ENCODE measurements at regions not wholly inside any gene's neighbourhood (a gene's known extent, or its start where the extent isn't known, plus 50 kb on each side); places are given as distances from the start of the nearest gene placed in this dataset.

GRCh38 chr6:91350146-91350908 is 763.5 kb upstream of the MAP3K7 start:
- Histone ChIP-seq H3K18ac (ENCODE audit: insufficient read length, low read depth, low read length) (no peak overlapping the region), H4K8ac (replicated peaks; ENCODE audit: insufficient read length, low read depth, low read length) (no peak overlapping the region), H2BK120ac (ENCODE audit: low read depth, low read length, poor library complexity, severe bottlenecking) (no peak overlapping the region), H2AK5ac (ENCODE audit: insufficient read length, low read length) (no peak overlapping the region), H3K4me1 (ENCODE audit: insufficient read depth, low read length) (no peaks in the 10 kb centered on the region), H3K23ac (ENCODE audit: insufficient read length, low read depth, low read length) (no peak overlapping the region), H4K20me1 (ENCODE audit: control insufficient read depth, insufficient read depth, insufficient read length) (no peaks in the 10 kb centered on the region), H3K9ac (ENCODE audit: extremely low read depth, insufficient read length, low read length) (no peak overlapping the region), H3K79me1 (ENCODE audit: insufficient read depth, low read depth, low read length, poor library complexity, severe bottlenecking) (no peaks in the 10 kb centered on the region), H3K9me3 (ENCODE audit: control insufficient read depth, low read depth, low read length) (no peaks in the 10 kb centered on the region), H4K5ac (ENCODE audit: insufficient read length, low read depth, low read length) (no peak overlapping the region), H3K14ac (ENCODE audit: insufficient read depth, low read length) (no peak overlapping the region), H3K4me2 (ENCODE audit: insufficient read depth, insufficient read length, low read length) (no peak overlapping the region), H3T11ph (ENCODE audit: low read length) (no peak overlapping the region), H4K91ac (ENCODE audit: insufficient read length, low read depth, low read length) (no peak overlapping the region), H3K27me3 (ENCODE audit: insufficient read depth, low read length) (no peaks in the 10 kb centered on the region), H3K56ac (ENCODE audit: insufficient read length, low read depth, low read length) (no peak overlapping the region), H2BK15ac (ENCODE audit: low read depth, low read length) (no peak overlapping the region), H2BK5ac (ENCODE audit: insufficient read length, low read length) (no peak overlapping the region), H2BK12ac (ENCODE audit: insufficient read length, low read depth, low read length) (no peak overlapping the region), H2AFZ (ENCODE audit: low read length) (no peak overlapping the region), H3K27ac (ENCODE audit: insufficient read length, low read depth, low read length) (no peak overlapping the region), H3K79me2 (ENCODE audit: insufficient read depth, low read length) (no peaks in the 10 kb centered on the region), H3K4ac (ENCODE audit: low read depth, low read length) (no peak overlapping the region), H3K23me2 (ENCODE audit: insufficient read length, low read depth, low read length, poor library complexity, severe bottlenecking) (no peaks in the 10 kb centered on the region), H2BK20ac (ENCODE audit: low read depth, low read length, poor library complexity, severe bottlenecking) (no peak overlapping the region)
- H3K27ac Mint-ChIP-seq, result no peak overlapping the region
- H3K4me3 Mint-ChIP-seq, result no peak overlapping the region
- no peak for TF ChIP-seq CTCF (conservative IDR thresholded peaks at IDR 0.05)
- no peaks in the 10 kb centered on the region for H3K9me3 Mint-ChIP-seq
- no peaks in the 10 kb centered on the region for H3K4me1 Mint-ChIP-seq
- DNase-seq, result no peak
- H3K36me3 Mint-ChIP-seq (ENCODE audit: insufficient read depth in 1 of 3, low read depth in 3 of 3), result no peaks in the 10 kb centered on the region
- no peaks in the 10 kb centered on the region for H3K27me3 Mint-ChIP-seq (ENCODE audit: low read depth)

All from H9 (cell line).